ENCODE measurements at regions not wholly inside any gene's neighbourhood (a gene's known extent, or its start where the extent isn't known, plus 50 kb on each side); places are given as distances from the start of the nearest gene placed in this dataset.

- Histone ChIP-seq H3K23me2 (ENCODE audit: insufficient read length, low read depth, low read length, poor library complexity, severe bottlenecking) (no peaks in the 10 kb centered on the region), H3K27ac (ENCODE audit: insufficient read length, low read depth, low read length) (no peak overlapping the region), H3K79me1 (ENCODE audit: insufficient read depth, low read depth, low read length, poor library complexity, severe bottlenecking) (no peaks in the 10 kb centered on the region), H4K8ac (replicated peaks; ENCODE audit: insufficient read length, low read depth, low read length) (no peak overlapping the region), H3K9ac (ENCODE audit: extremely low read depth, insufficient read length, low read length) (no peak overlapping the region), H3K14ac (ENCODE audit: insufficient read depth, low read length) (no peak overlapping the region), H2BK20ac (ENCODE audit: low read depth, low read length, poor library complexity, severe bottlenecking) (no peak overlapping the region), H2BK12ac (ENCODE audit: insufficient read length, low read depth, low read length) (no peak overlapping the region), H3K27me3 (ENCODE audit: insufficient read depth, low read length) (no peaks in the 10 kb centered on the region), H4K5ac (ENCODE audit: insufficient read length, low read depth, low read length) (no peak overlapping the region), H3K4me1 (ENCODE audit: insufficient read depth, low read length) (no peaks in the 10 kb centered on the region), H2AK5ac (ENCODE audit: insufficient read length, low read length) (no peak overlapping the region), H2BK15ac (ENCODE audit: low read depth, low read length) (no peak overlapping the region), H3K18ac (ENCODE audit: insufficient read length, low read depth, low read length) (no peak overlapping the region), H4K91ac (ENCODE audit: insufficient read length, low read depth, low read length) (no peak overlapping the region), H3K4ac (ENCODE audit: low read depth, low read length) (no peak overlapping the region), H3T11ph (ENCODE audit: low read length) (no peak overlapping the region), H3K79me2 (ENCODE audit: insufficient read depth, low read length) (no peaks in the 10 kb centered on the region), H4K20me1 (ENCODE audit: control insufficient read depth, insufficient read depth, insufficient read length) (no peaks in the 10 kb centered on the region), H3K56ac (ENCODE audit: insufficient read length, low read depth, low read length) (no peak overlapping the region), H2BK5ac (ENCODE audit: insufficient read length, low read length) (no peak overlapping the region), H2BK120ac (ENCODE audit: low read depth, low read length, poor library complexity, severe bottlenecking) (no peak overlapping the region), H3K9me3 (ENCODE audit: control insufficient read depth, low read depth, low read length) (no peaks in the 10 kb centered on the region), H3K23ac (ENCODE audit: insufficient read length, low read depth, low read length) (no peak overlapping the region), H2AFZ (ENCODE audit: low read length) (no peak overlapping the region), H3K4me2 (ENCODE audit: insufficient read depth, insufficient read length, low read length) (no peak overlapping the region)
- DNase-seq: no peak
- Mint-ChIP-seq H3K9me3 (no peaks in the 10 kb centered on the region), H3K36me3 (ENCODE audit: insufficient read depth in 1 of 3, low read depth in 3 of 3) (no peaks in the 10 kb centered on the region), H3K4me3 (no peak overlapping the region), H3K27ac (no peak overlapping the region), H3K27me3 (ENCODE audit: low read depth) (no peaks in the 10 kb centered on the region; the same call in 1 of the 2 replicates), H3K4me1 (peaks cover 0 to 6% of the 10 kb centered on the region in 2 experiments; a peak in 2 of 4 replicates)
- TF ChIP-seq CTCF (conservative IDR thresholded peaks at IDR 0.05): no peak
- no CpG with 5 or more reads among the region's 2 CpGs for WGBS (ENCODE audit: extremely low coverage, insufficient read length, low lambda C conversion rate)
Observed at GRCh38 chr2:220653776-220654175, 918.3 kb downstream of the EPHA4 start.
